Bronchial epithelial cell (primary cell): ENCODE measurements at regions not wholly inside any gene's neighbourhood (a gene's known extent, or its start where the extent isn't known, plus 50 kb on each side); places are given as distances from the start of the nearest gene placed in this dataset.

Experiments
- DNase-seq: peaks from one replicate; pipeline ENCODE4 v3.0.0-alpha.2; 2010; ENCODE audit warnings: low read depth
- FAIRE-seq: peaks from 2 replicates; lab custom pipeline; 2011; peaks lifted over from hg19 to GRCh38; lab: Jason Lieb, UNC
- H3K27me3 ChIP-seq: 2 replicates; pipeline ENCODE4 v1.5.1; 2011; ENCODE audit warnings: low read length; ENCODE audit not compliant: control insufficient read depth, insufficient read depth
- H3K36me3 ChIP-seq: 2 replicates; pipeline ENCODE4 v1.5.1; 2011; ENCODE audit warnings: low read length; ENCODE audit not compliant: control insufficient read depth, insufficient read depth
- H3K4me3 ChIP-seq: 2 replicates; pipeline ENCODE4 v1.5.1; 2011; ENCODE audit warnings: mild to moderate bottlenecking, low read depth, low read length, control low read depth
- TF ChIP-seq, protein P1 (sequence below): IDR thresholded peaks from 2 replicates; pipeline ENCODE4 v1.5.1; 2011; ENCODE audit warnings: mild to moderate bottlenecking, moderate library complexity, low read length, control low read depth, inconsistent platforms; ENCODE audit not compliant: insufficient read depth, severe bottlenecking

DNA sequence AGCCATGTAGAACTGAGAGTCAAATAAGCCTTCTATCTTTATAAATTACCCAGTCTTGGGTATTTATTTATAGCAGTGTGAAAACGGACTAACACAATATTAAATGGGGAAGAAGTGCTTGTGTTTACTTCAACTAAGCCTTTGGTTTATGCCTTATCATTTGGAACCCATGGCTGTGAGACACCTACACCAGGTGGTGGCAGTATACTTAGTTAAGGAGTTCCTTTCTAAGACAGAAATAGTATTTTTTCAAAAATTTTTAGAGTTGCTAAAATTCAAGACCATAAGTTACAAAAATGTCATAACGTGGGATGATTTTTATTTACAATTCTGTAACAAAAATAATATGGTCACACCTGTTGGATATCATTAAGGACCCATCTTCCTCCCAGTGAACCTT is 354.5 kb upstream of the SOX14 start:
- Histone ChIP-seq H3K36me3 (no peaks in the 10 kb centered on the region), H3K4me3 (no peak overlapping the region), H3K27me3 (no peaks in the 10 kb centered on the region)
- FAIRE-seq: no peak
- TF ChIP-seq, protein P1, sequence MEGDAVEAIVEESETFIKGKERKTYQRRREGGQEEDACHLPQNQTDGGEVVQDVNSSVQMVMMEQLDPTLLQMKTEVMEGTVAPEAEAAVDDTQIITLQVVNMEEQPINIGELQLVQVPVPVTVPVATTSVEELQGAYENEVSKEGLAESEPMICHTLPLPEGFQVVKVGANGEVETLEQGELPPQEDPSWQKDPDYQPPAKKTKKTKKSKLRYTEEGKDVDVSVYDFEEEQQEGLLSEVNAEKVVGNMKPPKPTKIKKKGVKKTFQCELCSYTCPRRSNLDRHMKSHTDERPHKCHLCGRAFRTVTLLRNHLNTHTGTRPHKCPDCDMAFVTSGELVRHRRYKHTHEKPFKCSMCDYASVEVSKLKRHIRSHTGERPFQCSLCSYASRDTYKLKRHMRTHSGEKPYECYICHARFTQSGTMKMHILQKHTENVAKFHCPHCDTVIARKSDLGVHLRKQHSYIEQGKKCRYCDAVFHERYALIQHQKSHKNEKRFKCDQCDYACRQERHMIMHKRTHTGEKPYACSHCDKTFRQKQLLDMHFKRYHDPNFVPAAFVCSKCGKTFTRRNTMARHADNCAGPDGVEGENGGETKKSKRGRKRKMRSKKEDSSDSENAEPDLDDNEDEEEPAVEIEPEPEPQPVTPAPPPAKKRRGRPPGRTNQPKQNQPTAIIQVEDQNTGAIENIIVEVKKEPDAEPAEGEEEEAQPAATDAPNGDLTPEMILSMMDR: no peak
- no peak for DNase-seq

- TF ChIP-seq, protein P1: no peak
- Histone ChIP-seq H3K27me3 (no peaks in the 10 kb centered on the region), H3K36me3 (no peaks in the 10 kb centered on the region), H3K4me3 (no peak overlapping the region)
- no peak for DNase-seq
- no peak for FAIRE-seq
Measured at GRCh38 chr3:137410028-137410427, 354.1 kb upstream of the SOX14 start.

GRCh38 chr3:137420198-137420995 is 343.7 kb upstream of the SOX14 start:
- no peak overlapping the region for H3K4me3 ChIP-seq
- FAIRE-seq (peak; percentile 55), DNase-seq (no peak)
- no peaks in the 10 kb centered on the region for H3K27me3 ChIP-seq
- H3K36me3 ChIP-seq: no peaks in the 10 kb centered on the region
- TF ChIP-seq, protein P1: no peak

DNA sequence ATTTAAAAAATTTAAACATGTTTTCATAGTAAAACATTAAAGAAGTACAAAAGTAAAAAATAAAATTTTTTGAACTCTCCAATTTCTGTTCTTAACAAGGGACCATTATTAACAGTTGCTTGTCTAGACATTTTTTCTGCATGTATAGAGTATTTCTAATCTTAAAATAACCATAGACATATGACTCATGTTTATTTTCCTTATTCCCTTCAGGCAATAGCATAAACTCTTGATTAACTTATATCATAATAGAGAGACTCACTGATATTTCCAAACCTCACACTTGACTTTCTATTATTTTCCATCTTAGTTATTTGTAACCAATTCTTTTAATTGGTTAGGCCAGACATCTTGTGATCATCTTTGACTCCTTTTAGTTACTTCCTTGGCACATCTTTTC is 325.6 kb upstream of the SOX14 start:
- DNase-seq: peak; percentile 57
- H3K4me3 ChIP-seq: no peak overlapping the region
- no peak for FAIRE-seq
- TF ChIP-seq, protein P1: no peak
- no peaks in the 10 kb centered on the region for H3K27me3 ChIP-seq
- no peaks in the 10 kb centered on the region for H3K36me3 ChIP-seq

DNA sequence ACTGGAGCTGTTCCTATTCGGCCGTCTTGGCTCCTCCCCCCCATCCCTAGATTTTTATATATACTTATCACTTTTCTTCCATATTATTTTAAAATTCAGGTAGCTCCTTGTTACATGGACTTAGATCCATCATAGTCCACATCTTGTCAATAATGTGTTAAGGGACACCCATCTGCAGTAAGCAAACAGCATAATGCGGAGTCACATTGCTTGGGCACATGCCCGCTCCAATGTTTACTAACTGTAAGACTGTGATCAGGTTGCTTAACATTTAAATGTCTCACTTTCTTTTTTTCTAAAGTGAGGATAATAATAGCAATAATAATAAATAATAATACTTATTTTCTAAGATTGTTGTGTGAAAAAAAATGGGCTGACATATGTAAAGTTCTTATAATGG is 303.2 kb upstream of the SOX14 start:
- TF ChIP-seq, protein P1: no peak
- Histone ChIP-seq H3K27me3 (no peaks in the 10 kb centered on the region), H3K4me3 (no peak overlapping the region), H3K36me3 (no peaks in the 10 kb centered on the region)
- no peak for FAIRE-seq
- DNase-seq: peak; percentile 8

- no peak for FAIRE-seq
Measured at GRCh38 chr3:137463131-137463530, 301.0 kb upstream of the SOX14 start.

More at GRCh38 chr3:137463131-137463530, 301.0 kb upstream of the SOX14 start:
- no peaks in the 10 kb centered on the region for H3K27me3 ChIP-seq
- H3K4me3 ChIP-seq: no peak overlapping the region
- H3K36me3 ChIP-seq: no peaks in the 10 kb centered on the region
- TF ChIP-seq, protein P1: no peak
- no peak for DNase-seq
